ENCODE measurements at regions not wholly inside any gene's neighbourhood (a gene's known extent, or its start where the extent isn't known, plus 50 kb on each side); places are given as distances from the start of the nearest gene placed in this dataset.
A peak's percentile ranks its signal among the peaks of the same experiment; 100 is the strongest.
"Not testable (repeated sequence)": the region's sequence is repeated elsewhere in the genome, so short reads cannot be mapped to it uniquely, and the experiment has no call there.

GRCh38 chr4:187499956-187500355, 495.6 kb upstream of the ZFP42 start:
- Mint-ChIP-seq H3K4me1 (ENCODE audit: low read depth) (no peaks in the 10 kb centered on the region), H3K9me3 (peaks cover 8% of the 10 kb centered on the region), H3K27me3 (no peaks in the 10 kb centered on the region), H3K36me3 (ENCODE audit: low read depth) (no peaks in the 10 kb centered on the region), H3K27ac (no peak overlapping the region), H3K4me3 (no peak overlapping the region)
- DNase-seq: no peak

GRCh38 chr4:187500796-187501195, 494.8 kb upstream of the ZFP42 start:
- Mint-ChIP-seq H3K4me1 (ENCODE audit: low read depth) (no peaks in the 10 kb centered on the region), H3K36me3 (ENCODE audit: low read depth) (no peaks in the 10 kb centered on the region), H3K4me3 (no peak overlapping the region), H3K27ac (no peak overlapping the region), H3K9me3 (peaks cover 8% of the 10 kb centered on the region), H3K27me3 (no peaks in the 10 kb centered on the region)
- no peak for DNase-seq

- Mint-ChIP-seq H3K9me3 (peaks cover 11% of the 10 kb centered on the region), H3K27ac (no peak overlapping the region), H3K36me3 (ENCODE audit: low read depth) (no peaks in the 10 kb centered on the region), H3K27me3 (no peaks in the 10 kb centered on the region), H3K4me1 (ENCODE audit: low read depth) (no peaks in the 10 kb centered on the region), H3K4me3 (no peak overlapping the region)
- DNase-seq: no peak
Measured at GRCh38 chr4:187501731-187502130, 493.8 kb upstream of the ZFP42 start.

- no peak for DNase-seq
- H3K4me3 Mint-ChIP-seq: peak overlapping the region; percentile 71
- no peaks in the 10 kb centered on the region for H3K4me1 Mint-ChIP-seq (ENCODE audit: low read depth)
- H3K27ac Mint-ChIP-seq: peak overlapping the region; percentile 54
- H3K36me3 Mint-ChIP-seq (ENCODE audit: low read depth): no peaks in the 10 kb centered on the region
- H3K27me3 Mint-ChIP-seq: no peaks in the 10 kb centered on the region
- peaks cover 9% of the 10 kb centered on the region for H3K9me3 Mint-ChIP-seq
Measured at GRCh38 chr4:187504974-187505797, 490.4 kb upstream of the ZFP42 start.

- H3K27ac Mint-ChIP-seq; H3K4me1 Mint-ChIP-seq (ENCODE audit: low read depth); DNase-seq; H3K27me3 Mint-ChIP-seq; H3K36me3 Mint-ChIP-seq (ENCODE audit: low read depth); H3K9me3 Mint-ChIP-seq; H3K4me3 Mint-ChIP-seq: not testable (repeated sequence)
Measured at GRCh38 chr4:187505798-187506141, 489.8 kb upstream of the ZFP42 start.

- Mint-ChIP-seq H3K27me3 (no peaks in the 10 kb centered on the region), H3K27ac (no peak overlapping the region), H3K36me3 (ENCODE audit: low read depth) (no peaks in the 10 kb centered on the region), H3K9me3 (peaks cover 15% of the 10 kb centered on the region), H3K4me3 (no peak overlapping the region), H3K4me1 (ENCODE audit: low read depth) (no peaks in the 10 kb centered on the region)
- no peak for DNase-seq
Measured at GRCh38 chr4:187516224-187516623, 479.3 kb upstream of the ZFP42 start.

- Mint-ChIP-seq H3K36me3 (ENCODE audit: low read depth) (no peaks in the 10 kb centered on the region), H3K9me3 (peaks cover 25% of the 10 kb centered on the region), H3K4me1 (ENCODE audit: low read depth) (no peaks in the 10 kb centered on the region), H3K27me3 (no peaks in the 10 kb centered on the region), H3K4me3 (no peak overlapping the region), H3K27ac (no peak overlapping the region)
- DNase-seq: no peak
Measured at GRCh38 chr4:187541666-187542065, 453.9 kb upstream of the ZFP42 start.

GRCh38 chr4:187544461-187545053, 451.0 kb upstream of the ZFP42 start:
- Mint-ChIP-seq H3K9me3 (peaks cover 16% of the 10 kb centered on the region), H3K36me3 (ENCODE audit: low read depth) (no peaks in the 10 kb centered on the region), H3K27me3 (no peaks in the 10 kb centered on the region), H3K27ac (no peak overlapping the region), H3K4me3 (no peak overlapping the region), H3K4me1 (ENCODE audit: low read depth) (no peaks in the 10 kb centered on the region)
- DNase-seq: no peak

- Mint-ChIP-seq H3K4me1 (ENCODE audit: low read depth) (no peaks in the 10 kb centered on the region), H3K4me3 (no peak overlapping the region), H3K27ac (no peak overlapping the region), H3K9me3 (peaks cover 15% of the 10 kb centered on the region), H3K36me3 (ENCODE audit: low read depth) (no peaks in the 10 kb centered on the region), H3K27me3 (no peaks in the 10 kb centered on the region)
- no peak for DNase-seq
Measured at GRCh38 chr4:187547316-187547715, 448.3 kb upstream of the ZFP42 start.

- no peak overlapping the region for H3K27ac Mint-ChIP-seq
- no peak overlapping the region for H3K4me3 Mint-ChIP-seq
- no peaks in the 10 kb centered on the region for H3K27me3 Mint-ChIP-seq
- DNase-seq: no peak
- H3K4me1 Mint-ChIP-seq (ENCODE audit: low read depth): no peaks in the 10 kb centered on the region
- H3K36me3 Mint-ChIP-seq (ENCODE audit: low read depth): no peaks in the 10 kb centered on the region
- H3K9me3 Mint-ChIP-seq: peaks cover 14% of the 10 kb centered on the region
Measured at GRCh38 chr4:187550256-187550950, 445.2 kb upstream of the ZFP42 start.

- peaks cover 13% of the 10 kb centered on the region for H3K9me3 Mint-ChIP-seq
- H3K4me3 Mint-ChIP-seq: no peak overlapping the region
- H3K4me1 Mint-ChIP-seq (ENCODE audit: low read depth): no peaks in the 10 kb centered on the region
- no peaks in the 10 kb centered on the region for H3K36me3 Mint-ChIP-seq (ENCODE audit: low read depth)
- H3K27ac Mint-ChIP-seq: no peak overlapping the region
- H3K27me3 Mint-ChIP-seq: no peaks in the 10 kb centered on the region
- no peak for DNase-seq
Measured at GRCh38 chr4:187552781-187553180, 442.8 kb upstream of the ZFP42 start.

GRCh38 chr4:187555174-187555573, 440.4 kb upstream of the ZFP42 start:
- H3K27ac Mint-ChIP-seq: no peak overlapping the region

GRCh38 chr4:187558391-187558790, 437.2 kb upstream of the ZFP42 start:
- no peak overlapping the region for H3K4me3 Mint-ChIP-seq

More at GRCh38 chr4:187555174-187555573, 440.4 kb upstream of the ZFP42 start:
- Mint-ChIP-seq H3K4me1 (ENCODE audit: low read depth) (no peaks in the 10 kb centered on the region), H3K9me3 (peaks cover 19% of the 10 kb centered on the region), H3K4me3 (no peak overlapping the region), H3K27me3 (no peaks in the 10 kb centered on the region), H3K36me3 (ENCODE audit: low read depth) (no peaks in the 10 kb centered on the region)
- no peak for DNase-seq

GRCh38 chr4:187562345-187562744, 433.2 kb upstream of the ZFP42 start:
- H3K27ac Mint-ChIP-seq: no peak overlapping the region
- H3K9me3 Mint-ChIP-seq: peaks cover 17% of the 10 kb centered on the region
- H3K4me3 Mint-ChIP-seq: no peak overlapping the region
- H3K36me3 Mint-ChIP-seq (ENCODE audit: low read depth): no peaks in the 10 kb centered on the region
- no peaks in the 10 kb centered on the region for H3K4me1 Mint-ChIP-seq (ENCODE audit: low read depth)
- no peak for DNase-seq
- H3K27me3 Mint-ChIP-seq: no peaks in the 10 kb centered on the region

More at GRCh38 chr4:187558391-187558790, 437.2 kb upstream of the ZFP42 start:
- no peak for DNase-seq
- H3K9me3 Mint-ChIP-seq: peaks cover 19% of the 10 kb centered on the region
- H3K27ac Mint-ChIP-seq: no peak overlapping the region
- H3K36me3 Mint-ChIP-seq (ENCODE audit: low read depth): no peaks in the 10 kb centered on the region
- no peaks in the 10 kb centered on the region for H3K27me3 Mint-ChIP-seq
- H3K4me1 Mint-ChIP-seq (ENCODE audit: low read depth): no peaks in the 10 kb centered on the region

- no peaks in the 10 kb centered on the region for H3K27me3 Mint-ChIP-seq
- H3K9me3 Mint-ChIP-seq: peaks cover 17% of the 10 kb centered on the region
- H3K4me3 Mint-ChIP-seq: no peak overlapping the region
- H3K4me1 Mint-ChIP-seq (ENCODE audit: low read depth): no peaks in the 10 kb centered on the region
- H3K27ac Mint-ChIP-seq: no peak overlapping the region
- H3K36me3 Mint-ChIP-seq (ENCODE audit: low read depth): no peaks in the 10 kb centered on the region
- no peak for DNase-seq
Measured at GRCh38 chr4:187565416-187565815, 430.2 kb upstream of the ZFP42 start.
